Right hindlimb (tissue), 1 donor: ENCODE measurements at regions not wholly inside any gene's neighbourhood (a gene's known extent, or its start where the extent isn't known, plus 50 kb on each side); places are given as distances from the start of the nearest gene placed in this dataset.
"Not testable (repeated sequence)": the region's sequence is repeated elsewhere in the genome, so short reads cannot be mapped to it uniquely, and the experiment has no call there.

Source experiments
- DNase-seq: peaks from one replicate; pipeline ENCODE4 v3.0.0-alpha.2; 2018

DNA sequence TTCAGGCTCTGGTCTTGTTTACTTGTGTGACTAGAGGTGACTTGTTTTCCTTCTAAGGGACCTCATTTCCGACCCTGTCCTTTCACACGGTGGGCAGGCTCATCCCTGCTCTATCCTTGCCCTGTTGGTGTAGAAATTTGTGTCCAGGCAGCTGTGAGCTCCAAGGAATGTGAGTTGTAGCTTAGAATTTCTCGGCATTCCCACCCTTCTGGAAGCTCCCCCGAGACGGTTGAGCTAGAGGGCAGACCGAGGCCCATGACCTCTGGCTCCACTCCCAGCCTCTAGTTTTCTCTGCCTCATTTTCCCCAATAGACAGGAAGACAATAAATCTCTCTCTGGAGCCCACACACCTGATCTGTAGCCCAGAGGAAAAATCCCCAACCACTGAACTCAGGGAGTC, 100.9 kb downstream of the NAV1 start:
- no peak for DNase-seq

DNA sequence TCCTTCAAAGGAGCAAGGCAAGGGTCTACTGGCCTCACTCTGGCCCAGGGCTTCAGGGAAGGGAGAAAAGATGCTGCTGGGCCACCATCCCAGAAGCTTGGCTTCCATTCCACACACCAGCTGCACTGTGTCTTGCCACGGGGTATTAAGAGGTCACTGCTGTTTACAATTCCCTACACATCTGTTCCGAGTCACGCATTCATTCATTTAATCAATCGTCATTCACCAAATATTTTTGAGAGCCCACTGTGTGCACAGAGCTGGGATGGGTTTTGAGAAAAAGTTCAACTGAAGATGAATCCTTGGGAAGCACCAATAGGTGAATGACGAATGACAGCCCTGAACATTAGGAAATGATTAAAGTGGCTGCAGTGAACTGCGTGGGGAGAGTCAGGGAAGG, 101.7 kb downstream of the NAV1 start:
- peak; percentile 78 for DNase-seq

DNA sequence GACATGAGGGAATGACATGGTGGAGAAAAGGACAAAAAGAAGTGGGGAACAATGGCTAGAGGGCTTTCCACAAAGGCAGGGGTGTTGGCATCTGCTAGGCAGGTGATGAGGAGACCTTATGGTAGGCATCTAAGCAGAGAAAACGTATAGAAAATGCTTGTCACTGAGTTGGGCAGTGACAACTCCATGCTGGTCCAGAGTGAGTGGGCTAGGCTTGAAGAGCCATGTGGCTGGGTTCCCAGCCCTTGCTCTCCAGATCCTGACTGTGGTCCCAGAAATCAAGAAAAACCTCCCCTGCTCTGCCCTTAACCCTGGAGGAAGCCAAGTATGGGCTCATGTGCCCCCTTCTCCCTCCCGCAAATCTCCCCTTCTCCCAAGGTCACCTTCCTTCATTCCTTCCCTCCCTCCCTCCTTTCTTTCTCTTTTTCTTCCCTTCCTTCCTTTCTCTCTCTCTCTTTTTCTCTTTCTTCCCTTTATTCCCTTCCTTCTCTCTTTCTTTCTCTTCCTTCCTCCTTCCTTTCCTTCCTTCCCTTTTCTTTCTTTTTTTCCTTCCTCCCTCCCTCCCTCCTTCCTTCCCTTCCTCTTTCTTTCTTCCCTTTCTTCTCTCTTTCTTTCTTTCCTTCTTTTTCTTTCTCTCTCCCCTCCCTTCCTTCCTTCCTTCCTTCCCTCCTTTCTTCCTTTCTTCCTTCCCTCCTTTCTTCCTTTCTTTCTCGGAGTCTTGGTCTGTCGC, 102.8 kb downstream of the NAV1 start:
- DNase-seq: no peak

DNA sequence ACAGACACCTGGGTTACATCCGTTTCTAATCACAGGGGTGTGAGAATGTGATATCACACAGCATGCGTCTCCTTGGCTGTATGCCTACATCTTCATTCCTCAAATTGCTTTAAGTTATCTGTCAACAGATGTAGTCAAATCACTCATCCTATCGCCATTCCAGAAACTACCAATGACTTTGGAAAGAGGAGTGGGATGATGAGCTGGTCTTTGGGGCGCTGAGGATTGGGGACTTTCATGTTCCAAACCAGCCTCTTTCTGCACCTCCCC, 104.8 kb downstream of the NAV1 start:
- no peak for DNase-seq

DNA sequence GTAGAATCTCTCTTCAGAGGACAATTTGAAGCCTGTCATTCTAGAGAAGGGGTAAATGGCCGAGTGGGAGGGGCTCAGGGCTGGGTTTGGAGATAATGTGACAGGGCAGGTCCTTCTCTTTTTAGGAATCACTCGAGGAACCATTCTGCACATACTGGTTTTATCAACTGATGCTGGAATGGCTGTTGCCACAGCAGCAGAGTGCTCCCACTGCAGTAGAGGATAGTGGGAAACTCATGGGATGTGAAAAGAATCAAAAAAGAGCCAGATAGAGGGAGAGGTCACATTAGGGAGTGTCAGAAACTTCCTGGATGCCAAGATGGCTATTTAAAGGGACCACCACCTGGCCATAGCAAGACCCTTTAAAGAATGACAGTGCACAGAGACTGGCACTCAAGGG, 105.3 kb downstream of the NAV1 start:
- no peak for DNase-seq

DNA sequence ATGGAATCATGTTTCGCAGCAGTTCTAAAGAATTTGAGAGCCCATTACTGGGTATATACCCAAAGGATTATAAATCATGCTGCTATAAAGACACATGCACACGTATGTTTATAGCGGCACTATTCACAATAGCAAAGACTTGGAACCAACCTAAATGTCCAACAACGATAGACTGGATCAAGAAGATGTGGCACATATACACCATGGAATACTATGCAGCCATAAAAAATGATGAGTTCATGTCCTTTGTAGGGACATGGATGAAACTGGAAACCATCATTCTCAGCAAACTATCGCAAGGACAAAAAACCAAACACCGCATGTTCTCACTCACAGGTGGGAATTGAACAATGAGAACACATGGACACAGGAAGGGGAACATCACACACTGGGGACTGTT, 106.1 kb downstream of the NAV1 start:
- not testable (repeated sequence) for DNase-seq

DNA sequence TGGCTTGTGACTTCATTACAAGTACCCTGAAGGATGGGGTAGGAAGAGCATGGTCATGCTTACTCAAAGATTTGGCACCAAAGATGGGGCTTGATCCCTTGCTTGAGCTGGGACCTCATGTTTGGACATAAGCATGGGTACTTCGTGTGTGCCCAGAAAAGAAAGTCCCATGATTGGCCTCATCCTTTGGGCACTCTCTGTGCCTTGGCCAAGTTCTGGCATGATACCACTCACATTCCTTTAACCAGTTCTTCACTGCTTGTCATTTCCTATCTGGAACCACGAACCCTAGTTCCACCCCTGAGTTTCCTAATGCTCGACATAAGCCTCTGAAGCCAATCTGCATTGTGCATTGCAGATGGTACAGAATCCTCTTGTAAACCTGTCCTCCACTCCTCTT, 107.0 kb downstream of the NAV1 start:
- no peak for DNase-seq

DNA sequence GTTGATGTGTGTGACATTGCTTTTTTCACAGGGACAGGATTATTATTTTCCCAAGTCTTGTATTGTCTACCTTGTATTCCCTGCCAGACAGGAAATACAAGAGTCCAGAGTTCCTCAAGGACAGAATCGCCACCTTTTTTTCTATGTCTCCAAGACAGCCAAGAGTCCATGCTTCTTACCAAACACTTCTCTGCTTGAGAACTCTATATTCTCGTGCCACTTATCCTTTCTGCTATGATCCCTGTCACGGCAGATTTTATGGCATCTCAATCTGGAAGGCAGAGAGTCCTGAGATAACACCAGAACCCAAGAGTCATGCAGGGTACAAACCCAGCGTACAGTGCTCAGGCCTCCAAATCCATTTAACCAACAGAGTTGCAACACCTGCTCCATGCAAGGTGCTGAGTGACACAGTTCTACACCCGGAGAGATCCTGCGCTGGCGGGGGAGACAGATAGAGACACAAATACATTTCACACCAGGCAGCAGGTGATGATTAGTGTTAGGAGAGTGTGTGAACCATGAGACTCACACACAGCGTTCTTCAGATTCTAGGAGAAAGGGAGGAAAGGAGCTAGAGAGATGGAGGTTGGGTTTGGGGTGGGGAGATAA, 107.6 kb downstream of the NAV1 start:
- no peak for DNase-seq

DNA sequence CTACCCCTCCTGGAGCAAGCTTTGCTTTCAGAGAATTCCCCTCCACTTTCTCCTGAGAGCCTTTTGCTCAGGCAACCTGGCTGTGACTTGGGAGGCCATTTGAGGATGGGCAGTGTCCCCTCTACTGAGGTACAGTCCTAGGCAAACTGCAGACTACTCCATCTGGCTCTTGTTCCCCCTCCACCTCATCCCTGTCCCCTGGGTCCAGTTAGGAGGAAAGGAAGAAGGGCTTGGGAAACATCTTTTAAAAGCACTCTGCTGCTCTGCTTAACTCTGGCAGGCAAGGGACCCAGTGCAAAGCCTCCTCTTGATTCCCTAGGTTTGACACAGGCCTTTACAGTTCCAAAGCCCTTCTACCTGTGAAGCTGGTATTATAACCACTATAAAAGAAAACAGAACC, 108.2 kb downstream of the NAV1 start:
- no peak for DNase-seq

DNA sequence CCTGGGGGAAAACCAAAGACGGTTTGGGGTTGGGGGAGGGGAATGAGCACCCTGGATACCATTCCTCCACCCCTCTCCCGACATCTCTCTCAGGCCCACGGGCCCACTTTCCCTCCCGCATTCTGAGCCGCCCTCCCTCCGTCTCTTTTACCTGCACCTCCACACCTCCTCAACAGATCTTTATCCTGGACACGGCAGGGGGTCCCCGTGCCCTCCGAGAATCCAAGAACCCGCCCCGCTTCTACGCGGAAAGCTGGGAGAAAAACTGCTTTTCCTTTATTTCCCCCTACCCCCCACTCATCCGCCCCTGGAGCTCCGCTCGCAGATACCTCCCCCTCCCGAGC, 108.8 kb downstream of the NAV1 start:
- DNase-seq: no peak

DNA sequence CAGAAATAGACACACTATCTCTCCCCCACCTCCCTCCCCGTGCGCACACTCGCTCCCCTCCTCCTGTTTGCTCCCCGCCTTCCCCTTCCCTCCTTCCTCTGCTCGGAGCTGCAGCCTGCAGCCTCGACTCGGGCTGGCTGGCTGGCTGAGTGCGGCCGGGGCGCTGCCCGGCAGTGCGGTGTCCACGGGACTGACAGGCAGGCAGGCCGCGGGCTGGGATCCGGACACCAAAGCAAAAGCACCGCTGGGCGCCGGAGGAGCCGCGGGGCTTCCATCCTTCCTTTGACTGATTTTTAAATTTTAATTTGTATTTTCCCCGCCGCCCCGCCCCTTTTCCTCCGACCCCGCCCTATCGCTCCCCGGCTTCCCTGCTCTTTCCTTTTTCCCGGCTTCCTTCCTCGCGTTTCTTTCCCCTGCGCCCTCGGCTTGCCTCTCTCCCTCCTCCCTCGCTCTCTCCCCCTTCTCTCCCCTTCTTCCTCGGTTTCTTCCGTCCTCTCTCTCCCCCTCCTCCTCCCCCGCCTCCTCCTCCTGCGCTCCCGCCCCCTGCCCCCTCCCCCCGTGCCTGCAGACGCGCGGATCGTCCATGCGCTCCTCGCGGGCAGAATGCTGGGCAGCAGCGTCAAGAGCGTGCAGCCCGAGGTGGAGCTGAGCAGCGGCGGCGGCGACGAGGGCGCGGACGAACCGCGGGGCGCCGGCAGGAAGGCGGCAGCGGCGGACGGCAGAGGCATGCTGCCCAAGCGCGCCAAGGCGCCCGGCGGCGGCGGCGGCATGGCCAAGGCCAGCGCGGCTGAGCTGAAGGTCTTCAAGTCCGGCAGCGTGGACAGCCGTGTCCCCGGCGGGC, 109.4 kb downstream of the NAV1 start:
- peak; percentile 81 for DNase-seq

DNA sequence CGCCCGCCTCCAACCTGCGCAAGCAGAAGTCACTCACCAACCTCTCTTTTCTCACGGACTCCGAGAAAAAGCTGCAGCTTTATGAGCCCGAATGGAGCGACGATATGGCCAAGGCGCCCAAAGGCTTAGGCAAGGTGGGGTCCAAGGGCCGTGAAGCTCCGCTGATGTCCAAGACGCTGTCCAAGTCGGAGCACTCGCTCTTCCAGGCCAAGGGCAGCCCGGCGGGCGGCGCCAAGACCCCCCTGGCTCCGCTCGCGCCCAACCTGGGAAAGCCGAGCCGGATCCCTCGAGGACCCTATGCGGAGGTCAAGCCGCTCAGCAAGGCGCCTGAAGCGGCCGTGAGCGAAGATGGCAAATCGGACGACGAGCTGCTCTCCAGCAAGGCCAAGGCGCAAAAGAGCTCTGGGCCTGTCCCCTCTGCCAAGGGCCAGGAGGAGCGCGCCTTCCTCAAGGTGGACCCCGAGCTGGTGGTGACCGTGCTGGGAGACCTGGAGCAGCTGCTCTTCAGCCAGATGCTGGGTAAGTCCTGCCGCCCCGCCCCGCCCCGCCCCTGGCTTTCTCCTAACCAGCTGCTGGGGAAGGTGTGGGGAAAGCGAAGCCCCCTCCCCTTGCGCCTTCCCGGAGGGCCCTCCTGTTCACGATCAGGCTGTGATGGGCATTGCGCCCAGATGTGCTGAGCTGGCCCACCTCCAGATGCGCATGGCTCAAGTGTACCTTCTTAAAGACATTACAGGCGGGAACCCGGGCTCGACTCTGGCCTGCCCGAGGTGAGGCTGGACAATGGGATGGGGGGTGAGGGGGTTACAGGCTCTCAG, 110.2 kb downstream of the NAV1 start:
- peak; percentile 70 for DNase-seq

DNA sequence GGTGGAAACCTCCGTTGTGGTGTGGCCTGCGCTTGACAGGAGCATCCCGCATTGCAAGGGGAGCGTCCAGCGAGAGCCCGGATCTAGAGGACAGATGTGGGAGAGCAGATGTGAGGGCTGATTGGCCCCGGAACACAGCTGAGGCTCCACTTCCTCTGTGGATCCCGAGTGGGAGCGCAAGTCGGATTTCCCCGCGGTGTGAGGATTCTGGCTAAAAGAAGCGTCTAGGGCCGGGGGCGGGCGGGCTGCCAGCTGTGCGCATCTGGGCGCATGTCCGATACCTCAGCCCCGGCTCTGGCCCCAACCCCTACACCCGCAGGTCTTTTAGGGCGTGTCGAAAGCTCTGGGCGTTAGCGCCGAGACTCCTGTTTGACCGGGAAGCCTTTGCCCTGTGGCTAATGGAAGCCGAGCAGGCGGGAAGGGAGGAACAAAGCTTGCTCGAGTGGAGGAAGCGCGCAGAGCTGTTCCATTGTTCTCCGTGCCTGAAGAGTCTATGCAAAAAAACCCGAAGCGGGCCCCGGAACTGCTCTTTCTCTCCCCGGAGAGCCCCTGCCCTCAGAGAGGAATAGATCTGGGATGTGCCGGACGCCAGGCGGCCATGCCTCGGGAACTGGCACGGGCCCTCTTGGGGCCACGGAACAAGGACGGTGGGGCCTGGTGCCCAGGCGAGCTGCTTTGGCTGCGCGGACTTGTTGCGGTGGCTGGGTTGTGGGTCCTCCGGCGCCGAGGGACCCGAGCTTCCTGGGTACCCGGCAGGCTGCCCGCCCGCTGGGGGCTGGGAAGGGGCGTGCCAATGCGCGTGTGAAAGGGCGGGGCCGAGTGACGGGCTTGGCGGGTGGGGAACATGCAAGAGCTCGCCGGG, 111.1 kb downstream of the NAV1 start:
- peak; percentile 86 for DNase-seq

DNA sequence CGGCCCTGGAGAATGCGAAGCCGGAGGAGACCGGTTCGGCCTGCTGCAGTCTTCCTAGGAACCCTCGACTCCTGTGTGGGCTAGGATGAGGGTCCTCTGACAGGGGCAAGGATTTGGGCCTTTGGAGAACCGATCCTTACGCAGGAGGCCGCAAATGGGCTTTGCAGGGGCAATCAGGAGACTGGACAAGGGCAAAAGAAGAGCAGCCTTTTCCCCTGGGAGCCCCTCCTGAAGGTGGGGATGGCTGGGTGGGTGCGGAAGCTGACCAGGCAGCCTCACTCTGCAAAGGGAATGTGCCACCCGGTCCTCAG, 111.7 kb downstream of the NAV1 start:
- DNase-seq: no peak

DNA sequence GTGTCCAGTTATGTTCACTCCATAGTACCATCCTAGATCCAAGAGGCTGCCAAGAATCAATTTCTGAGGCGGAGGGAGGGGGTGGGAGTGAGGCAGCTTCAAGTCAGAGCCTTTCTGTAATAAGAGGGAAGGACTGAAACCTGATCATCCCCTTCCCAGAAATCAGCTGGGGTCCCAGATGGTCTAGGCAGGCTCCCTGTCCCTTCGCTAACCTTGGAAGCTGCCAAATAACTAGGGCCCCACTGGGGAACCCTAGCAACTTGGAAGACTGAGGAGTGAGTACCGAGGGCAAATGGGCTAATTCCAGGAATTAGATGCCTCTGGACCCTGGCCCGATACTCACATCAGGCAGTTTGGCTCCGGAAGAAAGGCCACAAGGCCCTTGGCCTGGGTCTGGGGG, 113.3 kb downstream of the NAV1 start:
- peak; percentile 65 for DNase-seq

DNA sequence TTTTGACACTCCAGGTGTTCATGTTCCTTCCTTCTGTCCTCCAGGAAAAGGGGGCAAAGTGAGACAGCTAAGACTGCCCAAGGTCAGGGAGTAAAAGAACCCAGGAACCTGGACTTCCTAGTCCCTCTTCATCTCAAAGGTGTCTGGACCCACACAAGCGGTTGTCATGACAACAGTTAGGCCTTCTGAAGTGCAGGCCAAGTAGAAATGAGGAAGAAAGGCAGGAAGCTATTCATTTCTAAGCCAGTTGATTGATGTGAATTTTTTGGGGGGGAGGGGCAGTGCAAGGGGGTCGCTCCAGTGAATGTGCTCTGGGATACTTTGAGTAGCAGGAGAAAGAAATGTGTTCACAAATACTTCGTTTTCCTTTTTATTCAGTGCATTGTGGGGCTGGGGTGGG, 114.3 kb downstream of the NAV1 start:
- no peak for DNase-seq

DNA sequence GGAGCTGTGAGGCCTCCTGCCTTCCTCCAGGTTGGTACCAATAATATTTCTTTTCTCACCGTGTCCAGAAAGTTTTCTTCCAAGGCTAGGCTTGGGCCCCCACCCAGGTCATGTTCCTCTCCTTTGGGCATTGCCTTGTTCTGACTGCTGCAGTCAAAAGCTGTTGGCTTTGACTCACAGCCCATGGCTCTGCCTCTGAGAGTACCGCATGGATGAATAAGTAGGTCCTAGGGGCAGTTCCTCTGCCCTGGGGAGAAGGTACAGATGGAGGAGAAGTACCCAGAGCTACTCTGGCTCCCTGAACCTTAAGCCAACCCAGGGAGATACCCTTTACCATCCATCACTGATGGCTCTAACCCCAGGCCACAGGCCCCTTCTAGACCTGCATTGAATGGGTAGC, 115.0 kb downstream of the NAV1 start:
- no peak for DNase-seq

DNA sequence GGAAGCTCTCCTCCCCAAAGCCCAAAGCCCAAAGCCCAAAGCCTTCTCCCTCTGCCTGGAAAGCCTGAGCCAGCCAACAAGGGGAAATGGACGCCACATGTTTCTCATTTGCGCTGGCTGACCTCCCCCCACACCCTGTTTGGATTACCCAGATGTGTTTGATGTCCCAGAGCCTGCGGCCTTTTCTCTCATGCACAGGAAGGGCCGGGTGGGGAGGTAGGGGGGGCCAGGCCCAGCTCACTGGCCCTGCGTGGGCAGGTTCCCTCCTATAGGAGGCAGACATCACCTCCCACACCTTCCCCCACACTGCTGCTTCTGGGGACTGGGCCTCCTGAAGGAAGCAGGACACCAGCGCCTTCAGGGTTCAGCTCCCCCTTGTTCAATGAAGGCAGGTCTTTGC, 116.3 kb downstream of the NAV1 start:
- peak; percentile 91 for DNase-seq

DNA sequence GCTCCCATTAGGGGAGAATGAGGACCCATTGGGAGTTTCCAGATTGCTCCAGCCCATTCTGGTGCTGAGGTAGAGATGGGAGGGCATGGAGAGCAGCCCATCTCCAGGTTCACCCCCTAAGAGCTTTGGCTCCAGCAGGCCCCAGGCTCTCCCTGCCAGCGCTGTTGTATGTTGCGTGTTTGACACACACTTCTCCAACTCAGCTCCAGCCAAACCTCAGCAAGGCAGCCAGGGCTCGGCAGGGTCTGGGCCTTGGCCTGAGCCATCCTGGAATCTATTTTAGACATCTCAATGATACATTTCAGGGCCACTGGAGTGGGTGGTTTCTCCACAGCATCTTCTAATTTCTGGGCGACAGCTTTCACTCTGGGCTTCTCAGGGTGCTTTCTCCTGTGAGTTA, 117.0 kb downstream of the NAV1 start:
- DNase-seq: peak; percentile 65

DNA sequence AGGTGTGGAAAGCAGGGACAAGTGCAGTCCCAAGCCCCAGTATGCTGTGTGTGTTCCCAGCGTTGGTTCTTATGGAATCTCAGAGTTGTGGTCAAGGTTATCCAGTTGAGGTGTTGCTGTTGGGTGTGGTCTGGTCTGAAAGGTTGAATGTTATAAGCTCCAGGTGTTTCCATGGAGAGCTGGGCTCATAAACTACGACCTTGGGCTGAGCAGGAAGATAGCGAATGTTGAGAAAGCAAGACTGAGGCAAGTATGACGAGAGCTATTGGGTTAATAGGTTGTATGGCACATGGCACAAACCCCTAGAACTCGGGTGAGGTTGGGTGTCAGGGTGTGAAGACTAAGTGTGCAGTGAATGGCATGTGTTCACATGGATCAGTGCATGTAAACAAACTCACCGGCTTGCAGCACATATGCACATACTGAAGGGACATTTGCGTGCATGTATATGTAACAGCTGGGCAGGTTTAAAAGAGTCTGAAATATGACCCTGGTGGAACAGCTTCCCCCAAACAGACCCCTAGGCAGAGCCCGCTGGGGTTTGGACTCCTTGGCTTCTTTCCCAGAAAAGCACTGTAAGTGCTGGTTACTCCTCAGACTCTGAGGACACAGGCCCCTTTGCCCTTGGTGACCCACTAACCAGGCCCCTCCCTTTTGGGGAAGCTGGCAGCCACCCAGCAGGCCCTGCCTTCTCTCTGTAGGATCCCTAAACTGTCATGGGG, 117.5 kb downstream of the NAV1 start:
- DNase-seq: peak; percentile 90

DNA sequence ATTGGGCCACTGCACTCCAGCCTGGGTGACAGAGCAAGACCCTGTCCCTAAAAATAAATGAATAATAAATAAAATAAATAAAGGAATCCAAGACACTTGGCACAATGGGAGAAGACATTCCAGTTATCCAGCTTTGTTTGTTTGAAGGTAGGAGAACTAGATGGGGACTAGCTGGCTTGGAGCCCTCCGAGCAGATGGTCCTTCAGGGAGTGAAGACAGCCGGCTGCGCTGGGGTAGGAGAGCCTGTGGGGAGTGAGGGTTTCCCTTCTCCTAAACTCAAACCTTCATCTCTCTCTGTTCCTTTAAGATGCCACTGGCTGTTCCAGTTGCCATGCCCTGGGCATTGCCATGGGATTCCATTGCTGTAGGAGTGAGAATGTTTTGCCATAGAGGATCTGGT, 120.6 kb downstream of the NAV1 start:
- DNase-seq: no peak
